IMR-90 (cell line): ENCODE measurements at regions not wholly inside any gene's neighbourhood (a gene's known extent, or its start where the extent isn't known, plus 50 kb on each side); places are given as distances from the start of the nearest gene placed in this dataset.

ENCODE experiments used
- BHLHE40 ChIP-seq: fragments of 150-350 bp; IDR thresholded peaks from 2 replicates; pipeline ENCODE4 v1.6.1; 2016; ENCODE audit warnings: mild to moderate bottlenecking, low read depth, low read length
- CEBPB ChIP-seq: IDR thresholded peaks from 2 replicates; pipeline ENCODE4 v1.6.1; 2012; ENCODE audit warnings: low read depth, low read length, improper control_type of control experiment
- CHD1 ChIP-seq: IDR thresholded peaks from 2 replicates; pipeline ENCODE4 v1.6.1; 2012; ENCODE audit warnings: low read depth, low read length, improper control_type of control experiment
- CTCF ChIP-seq: conservative IDR thresholded peaks from 2 replicates; pipeline ENCODE4 v1.5.1; 2012; ENCODE audit warnings: mild to moderate bottlenecking, low read depth, low read length, improper control_type of control experiment
- FOS ChIP-seq: fragments of 150-350 bp; IDR thresholded peaks from 2 replicates; pipeline ENCODE4 v1.6.1; 2016; ENCODE audit warnings: low read depth, low read length
- MAFK ChIP-seq: IDR thresholded peaks from 2 replicates; pipeline ENCODE4 v1.6.1; 2012; ENCODE audit warnings: low read depth, low read length, improper control_type of control experiment
- MAZ ChIP-seq: IDR thresholded peaks from 2 replicates; pipeline ENCODE4 v1.6.1; 2012; ENCODE audit warnings: low read depth, mild to moderate bottlenecking, low read length, improper control_type of control experiment, moderate library complexity, borderline replicate concordance
- MXI1 ChIP-seq: IDR thresholded peaks from 2 replicates; pipeline ENCODE4 v1.6.1; 2012; ENCODE audit warnings: low read depth, mild to moderate bottlenecking, low read length, moderate library complexity, borderline replicate concordance
- POLR2A ChIP-seq: IDR thresholded peaks from 2 replicates; pipeline ENCODE4 v1.6.1; 2012; ENCODE audit warnings: mild to moderate bottlenecking, low read depth, low read length
- RAD21 ChIP-seq: IDR thresholded peaks from 2 replicates; pipeline ENCODE4 v1.6.1; 2012; ENCODE audit warnings: low read length, improper control_type of control experiment
- RCOR1 ChIP-seq: IDR thresholded peaks from 2 replicates; pipeline ENCODE4 v1.6.1; 2012; ENCODE audit warnings: mild to moderate bottlenecking, low read length, improper control_type of control experiment; ENCODE audit not compliant: insufficient replicate concordance
- RFX5 ChIP-seq: IDR thresholded peaks from 2 replicates; pipeline ENCODE4 v1.8.0; 2012; ENCODE audit warnings: low read depth, mild to moderate bottlenecking, low read length, moderate library complexity
- SMC3 ChIP-seq: fragments of 150-350 bp; IDR thresholded peaks from 2 replicates; pipeline ENCODE4 v1.6.1; 2016; ENCODE audit warnings: low read depth, mild to moderate bottlenecking, antibody characterized with exemption, low read length, moderate library complexity
- USF2 ChIP-seq: fragments of 150-350 bp; IDR thresholded peaks from 2 replicates; pipeline ENCODE4 v1.6.1; 2017; ENCODE audit warnings: mild to moderate bottlenecking, antibody characterized with exemption, low read length, low read depth

- TF ChIP-seq USF2 (no peak), CTCF (no peak), SMC3 (no peak), POLR2A (no peak), RAD21 (no peak), RFX5 (no peak), CHD1 (no peak), RCOR1 (no peak), MAFK (no peak), CEBPB (no peak), BHLHE40 (no peak), FOS (0 out of 2 replicates have a peak, but pooled peaks have one; percentile 8), MAZ (no peak), MXI1 (no peak)
Observed at GRCh38 chr11:111105566-111105965, 140.0 kb upstream of the POU2AF2 start.
